Astrocyte (in vitro differentiated cells and primary cell): ENCODE measurements at regions not wholly inside any gene's neighbourhood (a gene's known extent, or its start where the extent isn't known, plus 50 kb on each side); places are given as distances from the start of the nearest gene placed in this dataset.

Experiments
- CTCF ChIP-seq: IDR thresholded peaks from 2 replicates; pipeline ENCODE4 v1.5.1; 2011; ENCODE audit warnings: low read depth, mild to moderate bottlenecking, inconsistent platforms, low read length, moderate library complexity; ENCODE audit not compliant: insufficient read depth
- EZH2 ChIP-seq: IDR thresholded peaks from 2 replicates; pipeline ENCODE4 v1.6.1; 2012; ENCODE audit warnings: mild to moderate bottlenecking, low read length, inconsistent platforms; ENCODE audit not compliant: insufficient read depth

- no peak for TF ChIP-seq CTCF
- TF ChIP-seq EZH2 = no peak
Measured at GRCh38 chr2:22902180-22902550, 482.8 kb upstream of the KLHL29 start.
